ENCODE measurements at regions not wholly inside any gene's neighbourhood (a gene's known extent, or its start where the extent isn't known, plus 50 kb on each side); places are given as distances from the start of the nearest gene placed in this dataset.

GRCh38 chr9:23914431-23915003, 88.5 kb upstream of the ELAVL2 start:
- H3K36me3 ChIP-seq (ENCODE audit: control insufficient read depth in 2 of 2, insufficient read depth in 1 of 2, low read length in 2 of 2): no peaks in the 10 kb centered on the region
- TF ChIP-seq SP2 (tag by site-specific recombination; IDR thresholded peaks at IDR 0.05): no peak
- TF ChIP-seq GLIS2 (tag by site-specific recombination; IDR thresholded peaks at IDR 0.05): no peak
- TF ChIP-seq ZNF148 (tag by site-specific recombination; IDR thresholded peaks at IDR 0.05; ENCODE audit: borderline replicate concordance): no peak
- TF ChIP-seq ZNF510 (tag by site-specific recombination; IDR thresholded peaks at IDR 0.05; ENCODE audit: insufficient replicate concordance): no peak
- no peak for TF ChIP-seq SCRT1 (tag by site-specific recombination; IDR thresholded peaks at IDR 0.05; ENCODE audit: borderline replicate concordance)
- no peak for TF ChIP-seq ZNF248 (tag by site-specific recombination; IDR thresholded peaks at IDR 0.05)
- no peak for TF ChIP-seq ZNF184 (tag by site-specific recombination; IDR thresholded peaks at IDR 0.05)
- TF ChIP-seq GFI1B (tag by site-specific recombination; IDR thresholded peaks at IDR 0.05): no peak
- TF ChIP-seq ZNF548 (tag by site-specific recombination; IDR thresholded peaks at IDR 0.05): no peak

GRCh38 chr9:23907343-23907742, 81.3 kb upstream of the ELAVL2 start:
- TF ChIP-seq ZNF48 (tag by site-specific recombination; IDR thresholded peaks at IDR 0.05) (no peak), ZFP3 (tag by site-specific recombination; IDR thresholded peaks at IDR 0.05; ENCODE audit: low read depth) (no peak), SCRT1 (tag by site-specific recombination; IDR thresholded peaks at IDR 0.05; ENCODE audit: borderline replicate concordance) (no peak), ZBTB26 (tag by site-specific recombination; optimal IDR thresholded peaks at IDR 0.05) (no peak), ZXDB (tag by site-specific recombination; IDR thresholded peaks at IDR 0.05) (no peak), PBX3 (CRISPR knock-in tag; IDR thresholded peaks at IDR 0.05) (no peak), ZNF571 (tag by site-specific recombination; IDR thresholded peaks at IDR 0.05) (no peak), WT1 (tag by site-specific recombination; IDR thresholded peaks at IDR 0.05) (no peak), OVOL3 (tag by site-specific recombination; IDR thresholded peaks at IDR 0.05) (no peak), ZNF26 (tag by site-specific recombination; IDR thresholded peaks at IDR 0.05) (no peak), ZNF677 (tag by site-specific recombination; IDR thresholded peaks at IDR 0.05) (no peak), PRDM10 (tag by site-specific recombination; IDR thresholded peaks at IDR 0.05) (no peak), SP3 (tag by site-specific recombination; IDR thresholded peaks at IDR 0.05) (no peak), KLF16 (tag by site-specific recombination; IDR thresholded peaks at IDR 0.05) (no peak), GLI4 (tag by site-specific recombination; IDR thresholded peaks at IDR 0.05) (no peak), ZBTB48 (tag by site-specific recombination; IDR thresholded peaks at IDR 0.05) (no peak), RBAK (tag by site-specific recombination; IDR thresholded peaks at IDR 0.05) (no peak)
- Histone ChIP-seq H3K27ac (ENCODE audit: extremely low read depth, low read depth, low read length) (no peak overlapping the region), H3K4me1 (ENCODE audit: control insufficient read depth, insufficient read depth, low read length) (no peaks in the 10 kb centered on the region), H3K9me3 (ENCODE audit: control insufficient read depth, insufficient read depth, low read depth, low read length) (no peaks in the 10 kb centered on the region), H3K36me3 (ENCODE audit: control insufficient read depth in 2 of 2, insufficient read depth in 1 of 2, low read length in 2 of 2) (no peaks in the 10 kb centered on the region), H3K4me3 (ENCODE audit: low read depth, low read length) (no peak overlapping the region)
- ChIA-PET POLR2A (no interaction called here), CTCF (no interaction called here)

More at GRCh38 chr9:23914431-23915003, 88.5 kb upstream of the ELAVL2 start:
- POLR2A ChIA-PET: no interaction called here
- Histone ChIP-seq H3K9me3 (ENCODE audit: control insufficient read depth, insufficient read depth, low read depth, low read length) (no peaks in the 10 kb centered on the region), H3K4me1 (ENCODE audit: control insufficient read depth, insufficient read depth, low read length) (no peaks in the 10 kb centered on the region), H3K4me3 (ENCODE audit: low read depth, low read length) (no peak overlapping the region), H3K27ac (ENCODE audit: extremely low read depth, low read depth, low read length) (no peak overlapping the region)
- CTCF ChIA-PET: no interaction called here
